HFFc6 (cell line): ENCODE measurements at regions not wholly inside any gene's neighbourhood (a gene's known extent, or its start where the extent isn't known, plus 50 kb on each side); places are given as distances from the start of the nearest gene placed in this dataset.

Source experiments
- DNase-seq: peaks from one replicate; pipeline ENCODE4 v3.0.0-alpha.2; 2018
- H3K27ac Mint-ChIP-seq: 2 replicates; pipeline ENCODE4 v1.8.0; 2020; ENCODE audit warnings: mild to moderate bottlenecking, mixed read lengths
- H3K27me3 Mint-ChIP-seq: 2 replicates; pipeline ENCODE4 v1.8.0; 2021; ENCODE audit warnings: mild to moderate bottlenecking, moderate library complexity, mixed read lengths; ENCODE audit not compliant: insufficient read depth
- H3K36me3 Mint-ChIP-seq: 2 replicates; pipeline ENCODE4 v1.8.0; 2021; ENCODE audit warnings: low read depth, mixed read lengths
- H3K4me1 Mint-ChIP-seq: 2 replicates; pipeline ENCODE4 v1.8.0; 2020; ENCODE audit warnings: low read depth, mixed read lengths
- H3K4me3 Mint-ChIP-seq: 2 replicates; pipeline ENCODE4 v1.8.0; 2020; ENCODE audit warnings: mild to moderate bottlenecking, moderate library complexity, mixed read lengths
- H3K9me3 Mint-ChIP-seq: 2 replicates; pipeline ENCODE4 v1.8.0; 2020; ENCODE audit warnings: mild to moderate bottlenecking, mixed read lengths
- CTCF ChIP-seq: fragments of 200-600 bp; sonication (generic); IDR thresholded peaks from 2 replicates; pipeline ENCODE4 v1.5.0; 2021; ENCODE audit warnings: antibody characterized with exemption, mild to moderate bottlenecking

- no peak for DNase-seq
- Mint-ChIP-seq H3K36me3 (no peaks in the 10 kb centered on the region), H3K4me3 (no peak overlapping the region), H3K9me3 (no peaks in the 10 kb centered on the region), H3K27me3 (no peaks in the 10 kb centered on the region; the same call in 1 of the 2 replicates), H3K27ac (no peak overlapping the region), H3K4me1 (peaks cover 12% of the 10 kb centered on the region)
- TF ChIP-seq CTCF: no peak
Measured at GRCh38 chr6:84511929-84512328, 252.5 kb downstream of the TBX18 start.

GRCh38 chr6:84508981-84509380 is 255.4 kb downstream of the TBX18 start:
- no peak for DNase-seq
- Mint-ChIP-seq H3K27me3 (no peaks in the 10 kb centered on the region; the same call in 1 of the 2 replicates), H3K4me3 (no peak overlapping the region)

GRCh38 chr6:84508334-84508733 is 256.1 kb downstream of the TBX18 start:
- Mint-ChIP-seq H3K27me3 (no peaks in the 10 kb centered on the region; the same call in 1 of the 2 replicates), H3K4me1 (peaks cover 6% of the 10 kb centered on the region), H3K36me3 (no peaks in the 10 kb centered on the region), H3K9me3 (peaks cover 5% of the 10 kb centered on the region; the same call in 1 of the 2 replicates), H3K4me3 (no peak overlapping the region), H3K27ac (no peak overlapping the region)
- no peak for TF ChIP-seq CTCF
- no peak for DNase-seq

More at GRCh38 chr6:84508981-84509380, 255.4 kb downstream of the TBX18 start:
- no peak for TF ChIP-seq CTCF
- Mint-ChIP-seq H3K36me3 (no peaks in the 10 kb centered on the region), H3K9me3 (peaks cover 5% of the 10 kb centered on the region; the same call in 1 of the 2 replicates), H3K27ac (no peak overlapping the region), H3K4me1 (peaks cover 6% of the 10 kb centered on the region)

GRCh38 chr6:84504025-84504424 is 260.4 kb downstream of the TBX18 start:
- H3K27me3 Mint-ChIP-seq: peaks cover 2% of the 10 kb centered on the region; the same call in 1 of the 2 replicates
- TF ChIP-seq CTCF: no peak

GRCh38 chr6:84501315-84501714 is 263.1 kb downstream of the TBX18 start:
- no peak overlapping the region for H3K4me3 Mint-ChIP-seq
- DNase-seq: no peak
- no peaks in the 10 kb centered on the region for H3K36me3 Mint-ChIP-seq
- H3K27ac Mint-ChIP-seq: no peak overlapping the region
- H3K27me3 Mint-ChIP-seq: peaks cover 2% of the 10 kb centered on the region; the same call in 1 of the 2 replicates
- TF ChIP-seq CTCF: no peak
- H3K9me3 Mint-ChIP-seq: peaks cover 3% of the 10 kb centered on the region; the same call in 1 of the 2 replicates
- H3K4me1 Mint-ChIP-seq: no peaks in the 10 kb centered on the region

More at GRCh38 chr6:84504025-84504424, 260.4 kb downstream of the TBX18 start:
- H3K27ac Mint-ChIP-seq: no peak overlapping the region
- H3K4me1 Mint-ChIP-seq: peaks cover 5% of the 10 kb centered on the region
- peaks cover 5% of the 10 kb centered on the region; the same call in 1 of the 2 replicates for H3K9me3 Mint-ChIP-seq
- DNase-seq: no peak
- no peak overlapping the region for H3K4me3 Mint-ChIP-seq
- H3K36me3 Mint-ChIP-seq: no peaks in the 10 kb centered on the region
